Glutamatergic neuron (in vitro differentiated cells): ENCODE measurements at regions not wholly inside any gene's neighbourhood (a gene's known extent, or its start where the extent isn't known, plus 50 kb on each side); places are given as distances from the start of the nearest gene placed in this dataset.

Experiments used
- DNase-seq: peaks from one replicate; pipeline ENCODE4 v3.0.0; 2022
- H3K27ac Mint-ChIP-seq: one replicate; pipeline ENCODE4 v1.8.0; 2020; ENCODE audit warnings: mild to moderate bottlenecking, mixed read lengths, inconsistent platforms; ENCODE audit not compliant: unreplicated experiment
- H3K27me3 Mint-ChIP-seq: one replicate; pipeline ENCODE4 v1.8.0; 2020; ENCODE audit warnings: mild to moderate bottlenecking, moderate library complexity, mixed read lengths, inconsistent platforms; ENCODE audit not compliant: unreplicated experiment
- H3K36me3 Mint-ChIP-seq: one replicate; pipeline ENCODE4 v1.8.0; 2020; ENCODE audit warnings: mild to moderate bottlenecking, mixed read lengths, inconsistent platforms; ENCODE audit not compliant: unreplicated experiment
- H3K4me1 Mint-ChIP-seq: one replicate; pipeline ENCODE4 v1.8.0; 2020; ENCODE audit warnings: mild to moderate bottlenecking, low read depth, mixed read lengths, inconsistent platforms; ENCODE audit not compliant: unreplicated experiment
- H3K4me3 Mint-ChIP-seq: one replicate; pipeline ENCODE4 v1.8.0; 2020; ENCODE audit warnings: mild to moderate bottlenecking, mixed read lengths, inconsistent platforms; ENCODE audit not compliant: unreplicated experiment
- H3K9me3 Mint-ChIP-seq: one replicate; pipeline ENCODE4 v1.8.0; 2020; ENCODE audit warnings: mild to moderate bottlenecking, moderate library complexity, mixed read lengths, inconsistent platforms; ENCODE audit not compliant: unreplicated experiment
- TF ChIP-seq, protein P1 (sequence below): fragments of 200-600 bp; sonication (generic); IDR thresholded peaks from one replicate; pipeline ENCODE4 v1.5.0; 2021; ENCODE audit not compliant: partially characterized antibody, unreplicated experiment

DNA sequence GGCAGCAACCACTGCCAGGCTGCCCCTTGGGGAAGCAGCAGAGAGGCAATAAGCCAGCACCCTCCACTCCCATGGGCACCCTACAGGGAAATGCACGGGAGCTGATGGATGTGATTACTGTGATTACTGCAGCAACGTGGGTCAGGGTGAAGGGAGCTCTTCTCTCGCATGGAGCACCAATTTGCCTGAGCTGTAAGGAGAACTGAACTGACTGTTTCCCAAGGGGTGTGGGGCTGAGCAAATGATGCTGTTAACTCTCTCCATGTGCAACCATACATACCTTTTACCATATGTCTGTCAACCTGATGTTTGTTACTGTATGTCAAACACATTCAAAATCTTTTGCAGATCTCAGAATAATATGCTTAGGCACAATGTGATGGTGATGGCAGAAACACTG, 680.6 kb downstream of the SQOR start:
- Mint-ChIP-seq H3K27ac (peak overlapping the region; percentile 49), H3K4me1 (peaks cover 27% of the 10 kb centered on the region), H3K36me3 (no peaks in the 10 kb centered on the region), H3K9me3 (peaks cover 11% of the 10 kb centered on the region), H3K4me3 (no peak overlapping the region), H3K27me3 (peaks cover 3% of the 10 kb centered on the region)
- TF ChIP-seq, protein P1, sequence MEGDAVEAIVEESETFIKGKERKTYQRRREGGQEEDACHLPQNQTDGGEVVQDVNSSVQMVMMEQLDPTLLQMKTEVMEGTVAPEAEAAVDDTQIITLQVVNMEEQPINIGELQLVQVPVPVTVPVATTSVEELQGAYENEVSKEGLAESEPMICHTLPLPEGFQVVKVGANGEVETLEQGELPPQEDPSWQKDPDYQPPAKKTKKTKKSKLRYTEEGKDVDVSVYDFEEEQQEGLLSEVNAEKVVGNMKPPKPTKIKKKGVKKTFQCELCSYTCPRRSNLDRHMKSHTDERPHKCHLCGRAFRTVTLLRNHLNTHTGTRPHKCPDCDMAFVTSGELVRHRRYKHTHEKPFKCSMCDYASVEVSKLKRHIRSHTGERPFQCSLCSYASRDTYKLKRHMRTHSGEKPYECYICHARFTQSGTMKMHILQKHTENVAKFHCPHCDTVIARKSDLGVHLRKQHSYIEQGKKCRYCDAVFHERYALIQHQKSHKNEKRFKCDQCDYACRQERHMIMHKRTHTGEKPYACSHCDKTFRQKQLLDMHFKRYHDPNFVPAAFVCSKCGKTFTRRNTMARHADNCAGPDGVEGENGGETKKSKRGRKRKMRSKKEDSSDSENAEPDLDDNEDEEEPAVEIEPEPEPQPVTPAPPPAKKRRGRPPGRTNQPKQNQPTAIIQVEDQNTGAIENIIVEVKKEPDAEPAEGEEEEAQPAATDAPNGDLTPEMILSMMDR, result no peak
- no peak for DNase-seq

DNA sequence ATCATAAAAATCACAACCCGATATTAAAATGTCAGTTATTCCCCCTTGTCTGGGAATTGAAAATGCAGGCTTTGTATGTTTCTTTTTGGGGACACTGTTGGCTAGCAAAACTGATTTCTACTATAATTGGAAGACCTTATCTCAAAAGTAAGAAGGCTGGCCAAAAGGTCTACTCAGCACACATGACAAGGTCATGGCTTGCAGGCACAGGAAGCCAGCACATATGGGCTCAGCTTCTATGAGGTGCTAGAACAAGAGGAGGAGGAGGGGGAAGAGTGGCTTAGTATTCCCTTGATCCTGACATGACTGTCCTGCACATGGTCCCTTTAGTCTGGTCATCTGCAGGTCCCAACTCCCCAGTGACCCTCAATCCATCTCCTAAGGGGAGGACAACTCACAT, 681.2 kb downstream of the SQOR start:
- peak overlapping the region; percentile 68 for H3K4me3 Mint-ChIP-seq
- H3K27ac Mint-ChIP-seq, result peak overlapping the region; percentile 49
- H3K27me3 Mint-ChIP-seq, result peaks cover 3% of the 10 kb centered on the region
- H3K4me1 Mint-ChIP-seq, result peaks cover 27% of the 10 kb centered on the region
- H3K9me3 Mint-ChIP-seq, result peaks cover 11% of the 10 kb centered on the region
- TF ChIP-seq, protein P1, result no peak
- no peaks in the 10 kb centered on the region for H3K36me3 Mint-ChIP-seq
- no peak for DNase-seq

DNA sequence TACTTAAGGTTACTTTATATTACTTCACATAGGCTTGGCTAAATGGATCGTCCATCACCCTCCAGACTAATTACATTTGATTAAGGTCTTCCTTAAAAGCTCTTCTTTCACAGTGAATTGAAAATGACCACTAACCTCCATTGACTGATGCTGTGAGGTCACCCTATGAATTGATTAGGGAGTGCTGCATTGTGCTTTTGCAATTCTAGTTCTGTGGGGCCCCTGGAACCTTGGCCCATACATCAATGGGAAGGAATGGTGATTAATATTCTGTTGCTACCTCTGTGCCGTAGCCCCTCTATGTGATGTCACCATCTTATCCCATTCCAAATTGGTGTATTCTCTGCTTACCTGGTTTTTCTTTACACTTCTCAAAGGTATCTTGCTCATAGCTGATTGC, 682.2 kb downstream of the SQOR start:
- Mint-ChIP-seq H3K9me3 (peaks cover 11% of the 10 kb centered on the region), H3K4me3 (no peak overlapping the region), H3K4me1 (peaks cover 33% of the 10 kb centered on the region), H3K36me3 (no peaks in the 10 kb centered on the region), H3K27me3 (peaks cover 3% of the 10 kb centered on the region), H3K27ac (peak overlapping the region; percentile 68)
- no peak for DNase-seq
- TF ChIP-seq, protein P1, result no peak

DNA sequence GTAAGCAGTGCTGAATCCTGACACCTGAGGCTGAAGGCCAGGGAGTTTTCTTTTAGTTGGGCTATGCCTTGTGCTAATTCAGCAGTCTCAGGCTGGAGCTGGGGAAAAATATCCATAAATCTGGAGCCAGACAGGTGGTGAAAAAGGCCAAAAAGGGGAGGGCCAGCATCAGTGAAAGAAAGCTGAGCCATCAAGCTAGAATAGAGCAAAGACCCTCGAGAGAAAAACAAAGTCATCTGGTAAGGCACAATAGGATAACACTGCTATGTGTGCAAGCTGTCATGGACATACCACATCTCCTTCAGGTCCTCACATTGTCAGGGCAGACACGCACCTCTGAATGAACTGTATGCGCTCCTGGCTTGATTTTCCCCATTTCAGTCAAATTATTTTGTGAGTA, 687.9 kb downstream of the SQOR start:
- Mint-ChIP-seq H3K4me3 (no peak overlapping the region), H3K27ac (no peak overlapping the region), H3K36me3 (no peaks in the 10 kb centered on the region), H3K27me3 (no peaks in the 10 kb centered on the region), H3K4me1 (peaks cover 12% of the 10 kb centered on the region), H3K9me3 (peaks cover 1% of the 10 kb centered on the region)
- TF ChIP-seq, protein P1, result no peak
- no peak for DNase-seq

DNA sequence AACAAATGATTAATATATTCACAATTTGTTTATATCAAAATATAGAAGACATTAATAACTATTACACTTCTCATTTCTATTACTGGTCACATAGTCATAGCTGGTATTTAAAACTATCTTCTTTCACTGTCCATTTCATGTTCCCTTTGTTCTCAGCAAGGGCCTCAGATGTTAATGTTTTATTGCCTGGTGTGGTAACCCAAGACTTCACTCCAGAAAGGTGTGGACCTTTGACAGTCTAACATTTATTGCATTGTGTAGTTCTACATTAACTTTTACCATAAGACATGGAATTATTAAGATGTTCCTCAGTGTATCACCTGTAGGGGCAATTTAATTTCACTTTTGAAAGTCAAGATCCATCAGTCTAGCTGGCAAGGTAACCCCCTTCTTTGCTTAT, 691.3 kb downstream of the SQOR start:
- no peaks in the 10 kb centered on the region for H3K36me3 Mint-ChIP-seq
- no peaks in the 10 kb centered on the region for H3K9me3 Mint-ChIP-seq
- H3K27ac Mint-ChIP-seq, result no peak overlapping the region
- TF ChIP-seq, protein P1, result no peak
- DNase-seq, result no peak
- no peak overlapping the region for H3K4me3 Mint-ChIP-seq
- H3K4me1 Mint-ChIP-seq, result peaks cover 10% of the 10 kb centered on the region
- no peaks in the 10 kb centered on the region for H3K27me3 Mint-ChIP-seq
